IPS-20b (cell line): ENCODE measurements at regions not wholly inside any gene's neighbourhood (a gene's known extent, or its start where the extent isn't known, plus 50 kb on each side); places are given as distances from the start of the nearest gene placed in this dataset.

Experiments
- H3K27ac ChIP-seq: one replicate; pipeline ENCODE4 v1.5.1; 2013; ENCODE audit warnings: low read length
- H3K27me3 ChIP-seq: 2 replicates; pipeline ENCODE4 v1.6.1; 2013; ENCODE audit warnings: mild to moderate bottlenecking, low read length, inconsistent platforms; ENCODE audit not compliant: insufficient read depth
- H3K36me3 ChIP-seq: 2 replicates; pipeline ENCODE4 v1.6.1; 2013; ENCODE audit warnings: low read depth, mild to moderate bottlenecking, inconsistent platforms, low read length, moderate library complexity; ENCODE audit not compliant: insufficient read depth
- H3K4me1 ChIP-seq: 2 replicates; pipeline ENCODE4 v1.6.1; 2013; ENCODE audit warnings: mild to moderate bottlenecking, control low read depth, inconsistent platforms, low read length, moderate library complexity; ENCODE audit not compliant: insufficient read depth
- H3K4me3 ChIP-seq: 2 replicates; pipeline ENCODE4 v1.5.1; 2013; ENCODE audit warnings: mild to moderate bottlenecking, low read length, inconsistent platforms
- H3K9ac ChIP-seq: 2 replicates; pipeline ENCODE4 v1.6.1; 2013; ENCODE audit warnings: low read depth, mild to moderate bottlenecking, inconsistent platforms, low read length, moderate library complexity
- H3K9me3 ChIP-seq: 2 replicates; pipeline ENCODE4 v1.6.1; 2013; ENCODE audit warnings: mild to moderate bottlenecking, low read depth, low read length, inconsistent platforms; ENCODE audit not compliant: insufficient read depth

DNA sequence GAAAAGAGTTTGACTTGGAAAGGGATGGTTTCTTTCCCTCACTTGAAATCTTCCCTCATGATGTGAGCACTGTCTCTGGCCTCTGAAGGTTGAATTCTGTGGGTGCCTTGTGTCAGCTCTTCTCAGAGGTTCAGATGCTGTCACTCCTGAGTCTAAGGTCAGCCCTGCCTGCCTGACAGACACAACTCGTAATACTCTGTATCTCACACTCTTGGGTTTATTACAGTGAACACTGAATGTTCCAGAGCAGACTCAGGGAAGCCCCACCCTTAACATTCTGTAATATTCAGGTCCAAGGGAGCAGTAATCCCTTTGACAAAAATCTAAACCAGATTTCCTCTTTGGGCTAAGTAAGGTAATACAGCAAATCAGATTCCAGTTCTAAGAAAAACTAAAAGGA is 837.8 kb downstream of the QKI start:
- Histone ChIP-seq H3K27me3 (no peaks in the 10 kb centered on the region), H3K27ac (no peak overlapping the region), H3K36me3 (no peaks in the 10 kb centered on the region), H3K9ac (no peak overlapping the region), H3K4me1 (no peaks in the 10 kb centered on the region; the same call in 1 of the 2 replicates), H3K4me3 (no peak overlapping the region), H3K9me3 (no peaks in the 10 kb centered on the region)

GRCh38 chr6:164247106-164247505 is 832.6 kb downstream of the QKI start:
- Histone ChIP-seq H3K27ac (no peak overlapping the region), H3K36me3 (no peaks in the 10 kb centered on the region), H3K9me3 (no peaks in the 10 kb centered on the region), H3K9ac (no peak overlapping the region), H3K4me3 (no peak overlapping the region), H3K27me3 (no peaks in the 10 kb centered on the region), H3K4me1 (no peaks in the 10 kb centered on the region; the same call in 1 of the 2 replicates)

GRCh38 chr6:164246082-164246481 is 831.6 kb downstream of the QKI start:
- Histone ChIP-seq H3K27ac (no peak overlapping the region), H3K9me3 (no peaks in the 10 kb centered on the region), H3K9ac (no peak overlapping the region), H3K36me3 (no peaks in the 10 kb centered on the region), H3K27me3 (no peaks in the 10 kb centered on the region), H3K4me1 (no peaks in the 10 kb centered on the region), H3K4me3 (no peak overlapping the region)

DNA sequence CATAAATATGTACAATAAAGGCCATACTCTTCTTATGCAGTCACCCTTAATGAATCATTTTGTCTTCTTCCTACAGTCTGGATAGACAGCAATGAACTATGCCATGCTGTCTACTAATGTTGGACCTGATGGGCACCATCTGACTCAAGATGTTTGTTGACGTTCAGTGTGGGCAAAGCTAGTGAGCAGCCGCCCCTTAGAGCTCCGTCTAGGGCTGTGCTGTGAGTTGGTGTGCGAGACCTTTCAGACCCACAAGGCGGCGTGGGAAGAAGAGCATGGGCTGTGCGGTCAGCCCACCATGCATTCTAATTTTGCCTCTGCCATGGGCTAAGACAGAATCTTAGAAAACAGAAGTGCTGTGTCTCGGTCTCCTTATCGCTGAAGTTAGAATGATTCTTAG is 829.4 kb downstream of the QKI start:
- Histone ChIP-seq H3K36me3 (no peaks in the 10 kb centered on the region), H3K27me3 (no peaks in the 10 kb centered on the region), H3K4me3 (no peak overlapping the region), H3K9me3 (no peaks in the 10 kb centered on the region), H3K27ac (no peak overlapping the region), H3K9ac (no peak overlapping the region), H3K4me1 (no peaks in the 10 kb centered on the region)

GRCh38 chr6:164243012-164243610 is 828.6 kb downstream of the QKI start:
- no peaks in the 10 kb centered on the region for H3K27me3 ChIP-seq
- no peak overlapping the region for H3K27ac ChIP-seq
- H3K36me3 ChIP-seq, result no peaks in the 10 kb centered on the region
- no peak overlapping the region for H3K9ac ChIP-seq
- H3K4me3 ChIP-seq, result no peak overlapping the region
- H3K9me3 ChIP-seq, result no peaks in the 10 kb centered on the region
- no peaks in the 10 kb centered on the region for H3K4me1 ChIP-seq

- no peaks in the 10 kb centered on the region for H3K4me1 ChIP-seq
Observed at GRCh38 chr6:164230804-164231203, 816.3 kb downstream of the QKI start.

GRCh38 chr6:164230259-164230658 is 815.7 kb downstream of the QKI start:
- H3K36me3 ChIP-seq, result no peaks in the 10 kb centered on the region
- H3K27me3 ChIP-seq, result no peaks in the 10 kb centered on the region
- H3K9ac ChIP-seq, result no peak overlapping the region
- no peaks in the 10 kb centered on the region for H3K4me1 ChIP-seq
- peaks cover 9% of the 10 kb centered on the region for H3K9me3 ChIP-seq
- no peak overlapping the region for H3K4me3 ChIP-seq
- H3K27ac ChIP-seq, result no peak overlapping the region

More at GRCh38 chr6:164230804-164231203, 816.3 kb downstream of the QKI start:
- Histone ChIP-seq H3K27ac (no peak overlapping the region), H3K4me3 (no peak overlapping the region), H3K36me3 (no peaks in the 10 kb centered on the region), H3K27me3 (no peaks in the 10 kb centered on the region), H3K9ac (no peak overlapping the region), H3K9me3 (peaks cover 9% of the 10 kb centered on the region)

GRCh38 chr6:164229716-164230115 is 815.2 kb downstream of the QKI start:
- Histone ChIP-seq H3K9me3 (peaks cover 9% of the 10 kb centered on the region), H3K36me3 (no peaks in the 10 kb centered on the region), H3K4me3 (no peak overlapping the region), H3K27me3 (no peaks in the 10 kb centered on the region), H3K27ac (no peak overlapping the region), H3K4me1 (no peaks in the 10 kb centered on the region), H3K9ac (no peak overlapping the region)

DNA sequence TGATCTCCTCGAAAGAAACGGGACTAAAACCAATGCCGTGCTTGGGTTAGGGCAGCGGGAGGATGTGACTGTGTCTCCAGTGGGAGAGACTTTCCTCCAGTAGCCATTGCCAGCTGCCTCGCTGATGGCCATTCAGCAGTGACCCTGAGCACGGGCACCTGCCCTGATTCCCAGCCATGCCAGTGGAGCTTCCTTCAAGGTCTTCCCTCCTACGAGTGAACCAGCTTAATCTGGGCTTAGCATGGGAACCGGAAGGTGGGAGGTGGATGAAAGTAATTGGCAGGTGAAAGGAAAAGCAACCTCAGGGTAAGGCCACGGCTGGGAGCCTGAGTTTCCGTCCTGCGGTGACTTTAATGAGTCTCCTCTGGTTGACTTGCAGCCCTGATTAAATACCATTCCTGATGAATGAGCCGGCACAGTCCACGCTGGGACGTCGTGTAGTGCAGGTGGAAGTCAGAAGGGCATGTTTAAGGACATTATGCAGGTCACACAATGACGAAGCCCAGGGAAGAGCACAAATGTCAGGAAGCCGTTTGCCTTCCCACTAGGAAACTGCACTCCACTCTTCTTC is 813.5 kb downstream of the QKI start:
- no peak overlapping the region for H3K4me3 ChIP-seq
- H3K27me3 ChIP-seq, result no peaks in the 10 kb centered on the region
- no peaks in the 10 kb centered on the region for H3K36me3 ChIP-seq
- H3K4me1 ChIP-seq, result no peaks in the 10 kb centered on the region
- H3K9ac ChIP-seq, result no peak overlapping the region
- no peaks in the 10 kb centered on the region for H3K9me3 ChIP-seq
- no peak overlapping the region for H3K27ac ChIP-seq

- Histone ChIP-seq H3K27me3 (no peaks in the 10 kb centered on the region), H3K9ac (no peak overlapping the region), H3K9me3 (peaks cover 15% of the 10 kb centered on the region), H3K4me1 (no peaks in the 10 kb centered on the region), H3K27ac (no peak overlapping the region), H3K4me3 (no peak overlapping the region), H3K36me3 (no peaks in the 10 kb centered on the region)
Observed at GRCh38 chr6:164216839-164217238, 802.3 kb downstream of the QKI start.

DNA sequence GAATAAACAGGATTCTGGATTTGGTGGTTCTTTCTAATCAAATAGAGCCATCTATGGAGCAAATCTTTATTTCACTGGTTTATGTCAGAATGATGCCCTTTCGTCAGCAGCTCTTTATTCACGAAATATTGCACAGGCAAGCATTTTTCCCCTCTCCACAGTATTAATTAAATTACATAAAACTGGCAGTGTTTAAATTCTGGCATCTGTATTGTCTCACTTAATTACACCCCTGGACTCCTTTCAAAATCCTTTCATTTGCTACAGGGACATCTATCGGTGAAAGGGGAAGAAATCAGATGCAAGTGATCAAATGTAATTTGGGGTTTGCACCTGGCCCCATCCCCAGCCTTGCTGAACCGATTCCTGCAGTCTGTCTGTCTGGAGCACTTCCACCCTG is 801.9 kb downstream of the QKI start:
- Histone ChIP-seq H3K4me3 (no peak overlapping the region), H3K27ac (no peak overlapping the region), H3K9me3 (peaks cover 15% of the 10 kb centered on the region), H3K9ac (no peak overlapping the region), H3K4me1 (no peaks in the 10 kb centered on the region), H3K36me3 (no peaks in the 10 kb centered on the region), H3K27me3 (no peaks in the 10 kb centered on the region)

DNA sequence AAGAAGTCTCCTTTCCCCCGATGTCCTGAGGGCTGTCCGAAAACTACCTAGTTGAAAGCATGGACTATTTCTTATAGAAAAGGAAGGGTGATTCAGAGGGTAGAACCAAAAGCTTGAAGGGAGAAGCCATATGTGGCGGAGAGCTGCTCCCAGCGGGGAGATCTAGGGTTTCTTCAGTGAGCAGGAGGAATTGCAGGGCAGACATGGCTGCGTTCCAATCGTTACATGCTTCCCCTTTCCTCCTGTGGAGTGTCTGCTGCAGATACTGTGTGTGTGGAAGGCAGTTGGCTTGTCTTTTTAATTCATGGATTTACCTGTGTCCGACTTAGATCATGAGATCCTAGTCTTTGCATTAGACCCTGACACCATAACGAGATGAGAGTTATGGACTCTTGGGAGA is 799.5 kb downstream of the QKI start:
- Histone ChIP-seq H3K9me3 (peaks cover 15% of the 10 kb centered on the region), H3K27ac (no peak overlapping the region)

More for the DNA sequence above, 799.5 kb downstream of the QKI start:
- H3K27me3 ChIP-seq, result no peaks in the 10 kb centered on the region
- H3K9ac ChIP-seq, result no peak overlapping the region
- no peaks in the 10 kb centered on the region for H3K4me1 ChIP-seq
- H3K4me3 ChIP-seq, result no peak overlapping the region
- H3K36me3 ChIP-seq, result no peaks in the 10 kb centered on the region
